Keratinocyte (primary cell): ENCODE measurements at regions not wholly inside any gene's neighbourhood (a gene's known extent, or its start where the extent isn't known, plus 50 kb on each side); places are given as distances from the start of the nearest gene placed in this dataset.

Experiments
- DNase-seq: peaks from one replicate; pipeline ENCODE4 v3.0.0-alpha.2; 2011; ENCODE audit warnings: low read depth, missing footprints, low spot score
- FAIRE-seq: peaks from 2 replicates; lab custom pipeline; 2011; peaks lifted over from hg19 to GRCh38; lab: Jason Lieb, UNC
- H2AFZ ChIP-seq: 2 replicates; pipeline ENCODE4 v1.6.0; 2012; ENCODE audit warnings: low read length, control low read depth, inconsistent platforms; ENCODE audit not compliant: control insufficient read depth
- H3K27ac ChIP-seq: 2 replicates; pipeline ENCODE4 v1.5.1; 2011; ENCODE audit warnings: low read length; ENCODE audit not compliant: control insufficient read depth, insufficient read depth
- H3K27me3 ChIP-seq: 3 replicates; pipeline ENCODE4 v1.6.0; 2011; ENCODE audit warnings: low read length; ENCODE audit not compliant: control insufficient read depth, insufficient read depth; ENCODE audit errors: extremely low read depth
- H3K36me3 ChIP-seq, 2 experiments: 2 replicates in 1 of 2; 3 replicates in 1 of 2; pipeline ENCODE4 v1.5.1; 2011; ENCODE audit warnings: low read length in 2 of 2, mild to moderate bottlenecking in 1 of 2; ENCODE audit not compliant: control insufficient read depth in 2 of 2, insufficient read depth in 2 of 2; ENCODE audit errors: extremely low read depth in 1 of 2
- H3K4me1 ChIP-seq: 3 replicates; pipeline ENCODE4 v1.5.1; 2011; ENCODE audit warnings: low read length; ENCODE audit not compliant: control insufficient read depth, insufficient read depth; ENCODE audit errors: extremely low read depth
- H3K4me2 ChIP-seq: 3 replicates; pipeline ENCODE4 v1.6.0; 2011; ENCODE audit warnings: low read depth, low read length; ENCODE audit not compliant: control insufficient read depth, insufficient read depth; ENCODE audit errors: extremely low read depth
- H3K4me3 ChIP-seq, 3 experiments: fragments of 200-600 bp in 1 of 3; sonication (generic) in 1 of 3; 2 replicates in 2 of 3; 3 replicates in 1 of 3; pipeline ENCODE4 v1.5.1; 2011 to 2016; ENCODE audit warnings: low read length in 3 of 3, mild to moderate bottlenecking in 3 of 3, control low read depth in 2 of 3, inconsistent platforms in 1 of 3, low read depth in 1 of 3, mixed read lengths in 1 of 3, mixed run types in 1 of 3, moderate library complexity in 1 of 3; ENCODE audit not compliant: control insufficient read depth in 2 of 3, insufficient read depth in 2 of 3; ENCODE audit errors: extremely low read depth in 1 of 3
- H3K79me2 ChIP-seq: 2 replicates; pipeline ENCODE4 v1.6.0; 2012; ENCODE audit warnings: low read length; ENCODE audit not compliant: control insufficient read depth, insufficient read depth
- H3K9ac ChIP-seq: 3 replicates; pipeline ENCODE4 v1.6.0; 2011; ENCODE audit warnings: low read length; ENCODE audit not compliant: control insufficient read depth, insufficient read depth; ENCODE audit errors: extremely low read depth
- H3K9me1 ChIP-seq: 3 replicates; pipeline ENCODE4 v1.6.0; 2011; ENCODE audit warnings: low read length; ENCODE audit not compliant: control insufficient read depth, insufficient read depth; ENCODE audit errors: extremely low read depth
- H3K9me3 ChIP-seq: 2 replicates; pipeline ENCODE4 v1.5.1; 2012; ENCODE audit warnings: low read depth, low read length; ENCODE audit not compliant: control insufficient read depth
- H4K20me1 ChIP-seq: 3 replicates; pipeline ENCODE4 v1.6.0; 2011; ENCODE audit warnings: low read length; ENCODE audit not compliant: control insufficient read depth, insufficient read depth; ENCODE audit errors: extremely low read depth
- EZH2 ChIP-seq: IDR thresholded peaks from one replicate; pipeline ENCODE4 v1.6.1; 2012; ENCODE audit warnings: inconsistent platforms, mild to moderate bottlenecking, low read length, moderate library complexity
- dilution Hi-C: fragments of 300-500 bp; cut with MboI; formaldehyde crosslinking; loops from one replicate; pipeline ENCODE4 v1.7.0; 2020; ENCODE audit warnings: low sequenced_read_pairs; ENCODE audit not compliant: extremely low pct_ligation_motif_present
- TF ChIP-seq, protein P1 (sequence below), 3 experiments: IDR thresholded peaks in 1 of 3; conservative IDR thresholded peaks in 1 of 3; optimal IDR thresholded peaks in 1 of 3; 2 replicates in 2 of 3; 3 replicates in 1 of 3; pipeline versions ENCODE3 to v1.5.1; 2011; ENCODE audit warnings: low read length in 3 of 3, mild to moderate bottlenecking in 3 of 3, moderate library complexity in 2 of 3, control low read depth in 1 of 3, inconsistent platforms in 1 of 3; ENCODE audit not compliant: insufficient read depth in 2 of 3; ENCODE audit errors: extremely low read depth in 1 of 3

DNA sequence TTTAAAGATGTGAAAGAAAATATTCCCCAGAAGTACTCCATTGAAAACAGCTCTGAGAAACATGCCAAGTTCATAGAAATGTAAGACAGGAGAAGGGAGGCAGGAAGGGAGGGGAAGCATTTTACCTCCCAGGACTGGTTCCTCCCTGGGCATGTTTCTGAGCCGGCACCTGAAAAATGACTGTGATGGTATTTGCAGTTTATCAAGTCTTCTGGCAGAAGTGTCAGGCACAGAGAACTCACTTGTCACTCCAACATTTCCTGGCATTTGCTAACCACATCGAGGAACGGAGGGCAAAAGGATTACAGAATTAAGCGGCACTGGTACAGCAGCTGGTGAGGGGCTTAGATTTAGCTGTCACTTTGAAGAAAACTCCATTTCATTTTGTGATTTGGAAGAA, 1054.0 kb downstream of the TUSC7 start:
- FAIRE-seq (no peak), DNase-seq (no peak)
- Histone ChIP-seq H4K20me1 (no peaks in the 10 kb centered on the region), H3K36me3 (no peaks in the 10 kb centered on the region), H3K9ac (no peak overlapping the region), H3K4me2 (no peak overlapping the region), H3K27me3 (no peaks in the 10 kb centered on the region), H3K79me2 (no peaks in the 10 kb centered on the region), H3K27ac (no peak overlapping the region), H2AFZ (no peak overlapping the region), H3K4me1 (no peaks in the 10 kb centered on the region), H3K4me3 (no peak overlapping the region), H3K9me3 (no peaks in the 10 kb centered on the region), H3K9me1 (no peaks in the 10 kb centered on the region)
- dilution Hi-C loops = no loop called here
- TF ChIP-seq EZH2 = no peak
- TF ChIP-seq, protein P1, sequence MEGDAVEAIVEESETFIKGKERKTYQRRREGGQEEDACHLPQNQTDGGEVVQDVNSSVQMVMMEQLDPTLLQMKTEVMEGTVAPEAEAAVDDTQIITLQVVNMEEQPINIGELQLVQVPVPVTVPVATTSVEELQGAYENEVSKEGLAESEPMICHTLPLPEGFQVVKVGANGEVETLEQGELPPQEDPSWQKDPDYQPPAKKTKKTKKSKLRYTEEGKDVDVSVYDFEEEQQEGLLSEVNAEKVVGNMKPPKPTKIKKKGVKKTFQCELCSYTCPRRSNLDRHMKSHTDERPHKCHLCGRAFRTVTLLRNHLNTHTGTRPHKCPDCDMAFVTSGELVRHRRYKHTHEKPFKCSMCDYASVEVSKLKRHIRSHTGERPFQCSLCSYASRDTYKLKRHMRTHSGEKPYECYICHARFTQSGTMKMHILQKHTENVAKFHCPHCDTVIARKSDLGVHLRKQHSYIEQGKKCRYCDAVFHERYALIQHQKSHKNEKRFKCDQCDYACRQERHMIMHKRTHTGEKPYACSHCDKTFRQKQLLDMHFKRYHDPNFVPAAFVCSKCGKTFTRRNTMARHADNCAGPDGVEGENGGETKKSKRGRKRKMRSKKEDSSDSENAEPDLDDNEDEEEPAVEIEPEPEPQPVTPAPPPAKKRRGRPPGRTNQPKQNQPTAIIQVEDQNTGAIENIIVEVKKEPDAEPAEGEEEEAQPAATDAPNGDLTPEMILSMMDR (optimal IDR thresholded peaks at IDR 0.05 in 1 of 3, IDR thresholded peaks at IDR 0.05 in 1 of 3, conservative IDR thresholded peaks at IDR 0.05 in 1 of 3; ENCODE audit: extremely low read depth in 1 of 3, insufficient read depth in 2 of 3, low read length in 3 of 3) = no peak

DNA sequence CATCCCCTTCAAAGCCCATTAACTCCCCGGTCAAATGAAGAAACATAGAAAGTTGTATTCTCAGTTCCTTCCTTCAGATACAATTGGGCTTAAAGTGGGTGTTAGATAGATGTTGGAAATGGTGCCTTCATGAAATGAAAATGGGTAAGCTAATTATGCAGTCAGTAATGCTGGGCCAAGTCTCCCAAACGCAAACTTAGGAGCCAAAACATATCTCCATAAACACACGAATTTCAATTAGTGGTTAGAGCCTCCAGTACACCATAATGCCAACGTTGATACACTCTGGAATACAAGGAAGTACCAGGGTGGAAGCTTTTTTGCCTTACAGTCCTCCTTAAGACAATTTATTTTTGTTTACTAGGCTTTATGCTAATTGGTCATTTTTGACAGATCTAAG, 1059.0 kb downstream of the TUSC7 start:
- no peak overlapping the region for H3K4me2 ChIP-seq
- no peak overlapping the region for H3K27ac ChIP-seq
- no peak overlapping the region for H2AFZ ChIP-seq
- H3K9me3 ChIP-seq = no peaks in the 10 kb centered on the region
- H3K9me1 ChIP-seq = no peaks in the 10 kb centered on the region
- H3K27me3 ChIP-seq = no peaks in the 10 kb centered on the region
- H3K4me3 ChIP-seq = no peak overlapping the region
- dilution Hi-C loops = no loop called here
- TF ChIP-seq, protein P1 (optimal IDR thresholded peaks at IDR 0.05 in 1 of 3, IDR thresholded peaks at IDR 0.05 in 1 of 3, conservative IDR thresholded peaks at IDR 0.05 in 1 of 3; ENCODE audit: extremely low read depth in 1 of 3, insufficient read depth in 2 of 3, low read length in 3 of 3) = no peak
- TF ChIP-seq EZH2 = no peak
- H3K36me3 ChIP-seq = no peaks in the 10 kb centered on the region
- H3K9ac ChIP-seq = no peak overlapping the region
- DNase-seq (no peak), FAIRE-seq (no peak)
- H4K20me1 ChIP-seq = no peaks in the 10 kb centered on the region
- no peaks in the 10 kb centered on the region for H3K4me1 ChIP-seq
- no peaks in the 10 kb centered on the region for H3K79me2 ChIP-seq
